NCI-H1417 treated with DMSO at 0.1 percent for 48 hours (cell line): ENCODE measurements at regions not wholly inside any gene's neighbourhood (a gene's known extent, or its start where the extent isn't known, plus 50 kb on each side); places are given as distances from the start of the nearest gene placed in this dataset.

Experiments used
- DNase-seq: peaks from one replicate; lab custom pipeline; 2025; lab: John Stamatoyannopoulos, UW

- peak; percentile 89 for DNase-seq
Measured at GRCh38 chr16:85327731-85328675, 215.7 kb upstream of the CIBAR2 start.

- DNase-seq: no peak
Measured at GRCh38 chr16:85328676-85329058, 216.4 kb upstream of the CIBAR2 start.

GRCh38 chr16:85329059-85329812 lies 217.0 kb upstream of the CIBAR2 start:
- DNase-seq: peak; percentile 49

GRCh38 chr16:85330006-85330693 lies 217.9 kb upstream of the CIBAR2 start:
- DNase-seq: no peak

- no peak for DNase-seq
Measured at GRCh38 chr16:85330694-85331188, 218.5 kb upstream of the CIBAR2 start.

DNA sequence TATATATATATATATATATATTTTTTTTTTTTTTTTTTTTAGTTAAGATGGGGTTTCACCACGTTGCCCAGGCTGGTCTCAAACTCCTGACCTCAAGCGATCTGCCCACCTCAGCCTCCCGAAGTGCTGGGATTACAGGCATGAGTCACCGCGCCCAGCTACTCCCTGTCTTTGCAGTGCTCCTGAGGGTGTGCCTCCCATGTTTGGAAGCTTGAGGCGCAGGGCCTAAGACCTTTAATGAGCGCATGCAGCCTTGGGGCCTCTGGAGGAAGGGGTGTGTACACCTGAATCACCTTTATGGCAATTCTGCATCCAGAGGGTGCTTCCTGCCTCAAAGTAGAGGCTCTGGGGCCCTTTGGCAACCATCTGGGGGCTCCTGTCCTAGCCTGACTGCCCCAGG lies 219.4 kb upstream of the CIBAR2 start:
- DNase-seq: no peak

DNA sequence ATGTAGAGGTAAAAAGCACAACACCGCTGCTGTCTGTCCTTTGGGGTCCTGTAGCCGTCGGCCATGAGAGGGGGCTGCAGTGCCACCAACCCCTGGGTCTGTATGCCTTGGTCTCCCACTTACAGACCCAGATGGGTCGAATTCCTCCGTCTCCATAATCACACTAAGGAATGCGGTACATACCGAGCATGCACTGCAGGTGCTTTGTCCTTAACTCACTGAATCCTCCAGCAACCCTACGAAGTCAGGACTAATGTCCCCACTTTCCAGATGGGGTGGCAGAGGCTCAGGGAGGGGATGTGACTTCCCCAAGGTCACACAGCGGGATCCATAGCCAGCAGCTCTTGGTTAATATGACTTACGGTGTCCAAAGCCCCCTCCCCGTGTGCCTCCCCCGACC lies 219.9 kb upstream of the CIBAR2 start:
- DNase-seq: no peak

DNA sequence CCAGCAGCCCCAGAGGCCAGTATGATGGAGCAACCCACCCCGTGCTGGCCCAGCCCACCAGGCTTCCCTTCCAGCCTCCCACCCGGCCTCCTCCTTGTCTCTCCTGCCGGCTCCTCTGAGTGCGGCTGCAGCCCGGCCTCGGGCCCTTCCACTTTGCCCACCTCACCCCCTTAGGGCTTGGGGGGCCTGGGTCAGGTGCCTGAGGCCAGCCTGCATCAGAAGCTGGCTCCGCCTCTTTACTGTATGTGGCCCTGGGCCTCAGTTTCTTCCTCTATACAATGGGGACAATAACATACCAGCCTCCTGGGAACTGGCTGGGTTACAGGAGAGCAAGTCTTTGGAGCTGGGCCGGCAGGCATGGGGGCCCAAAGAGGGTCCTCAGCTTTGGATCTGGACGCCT lies 221.1 kb upstream of the CIBAR2 start:
- no peak for DNase-seq

DNA sequence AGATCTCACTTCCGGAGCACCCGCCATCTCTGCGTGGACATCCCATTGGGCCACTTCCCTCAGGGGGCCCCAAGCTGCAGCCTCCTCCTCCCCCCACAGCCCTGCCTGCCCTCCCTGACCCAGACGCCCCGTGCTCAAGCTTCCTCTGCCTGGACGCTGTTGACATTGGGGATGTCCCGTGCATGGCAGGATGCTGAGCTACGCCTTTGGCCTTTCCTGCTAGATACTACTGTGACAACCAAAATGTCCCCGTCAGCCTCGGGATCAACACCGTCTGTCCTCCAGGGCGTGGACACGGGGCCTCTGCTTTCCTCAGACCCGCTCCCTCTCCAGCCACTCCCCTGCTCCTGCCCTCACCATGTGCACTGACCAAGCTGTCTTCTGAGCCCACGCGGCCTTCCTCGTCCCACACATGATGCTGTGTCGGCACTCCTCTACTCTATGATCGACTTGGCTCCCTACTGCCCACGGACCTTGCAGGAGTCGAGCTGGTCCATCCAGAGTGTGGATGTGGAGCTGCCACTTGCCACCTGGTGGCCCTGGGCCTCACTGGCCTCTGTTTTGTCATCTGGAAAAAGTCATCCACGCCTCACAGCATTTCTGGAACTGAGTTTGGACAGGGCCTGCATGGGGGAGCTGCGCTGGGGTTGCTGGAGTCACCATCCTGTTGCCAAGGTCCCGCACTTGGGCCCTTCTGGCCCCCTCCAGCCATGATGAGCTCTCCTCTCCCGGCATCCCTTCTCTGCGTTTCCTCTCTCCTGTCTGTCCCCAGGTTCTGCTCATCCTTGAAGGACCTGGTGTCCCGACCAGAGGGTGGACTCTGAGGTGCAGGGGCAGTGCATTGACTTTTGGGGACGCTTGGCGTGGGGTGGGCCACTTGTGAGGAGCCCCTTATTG lies 221.7 kb upstream of the CIBAR2 start:
- no peak for DNase-seq

- no peak for DNase-seq
Measured at GRCh38 chr16:85334718-85335583, 222.7 kb upstream of the CIBAR2 start.

- DNase-seq: no peak
Measured at GRCh38 chr16:85335584-85336491, 223.6 kb upstream of the CIBAR2 start.

DNA sequence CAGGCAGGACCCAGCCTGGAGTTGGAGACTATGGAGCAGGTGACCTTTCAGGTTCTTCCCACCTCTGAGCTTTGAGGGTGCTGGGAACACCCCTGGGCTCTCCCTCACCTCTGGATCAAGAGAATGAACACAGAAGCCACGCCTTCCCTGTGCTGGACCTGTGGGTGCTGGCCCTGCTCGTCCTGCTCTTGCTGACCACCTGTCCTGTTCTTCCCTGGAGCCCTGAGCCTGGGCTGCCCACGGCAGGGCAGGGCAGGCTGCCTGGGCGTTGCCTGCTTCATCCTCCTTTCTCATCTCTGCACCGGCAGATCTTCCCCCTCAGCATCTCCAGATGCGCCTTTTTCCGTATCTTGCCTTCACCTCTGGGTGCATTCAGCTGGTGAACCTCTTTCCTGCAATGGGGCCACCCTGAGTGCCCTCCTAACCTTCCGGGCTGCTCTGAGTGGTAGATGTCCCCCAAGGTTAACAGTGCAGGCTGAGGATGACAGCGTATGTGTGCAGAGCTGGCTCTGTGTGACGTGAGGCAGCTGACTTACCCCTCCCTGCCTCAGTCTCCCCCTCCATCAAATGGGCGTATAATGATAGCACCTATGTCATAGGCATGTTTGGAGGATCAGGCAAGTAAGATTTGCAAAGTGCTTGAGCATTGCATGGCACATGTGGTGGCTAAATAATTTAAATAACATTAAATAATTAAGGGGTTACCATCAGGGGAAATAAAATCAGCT lies 225.8 kb upstream of the CIBAR2 start:
- DNase-seq: no peak

DNA sequence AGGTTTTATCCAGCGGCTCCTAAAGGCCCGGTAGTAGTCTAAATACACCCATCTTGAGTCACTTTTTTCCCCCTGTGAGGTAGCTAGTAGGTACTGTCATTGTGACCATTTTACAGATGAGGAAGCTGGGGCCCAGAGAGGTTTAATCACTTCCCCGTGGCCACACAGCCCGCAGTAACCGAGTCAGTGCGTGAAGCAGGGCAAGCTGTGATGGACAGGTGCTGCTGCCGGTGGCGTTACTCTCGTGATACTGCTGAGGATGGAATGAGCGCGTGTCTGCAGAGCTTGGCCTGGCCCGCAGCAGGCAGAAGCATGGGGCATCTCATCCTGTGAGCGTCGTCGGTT lies 226.3 kb upstream of the CIBAR2 start:
- no peak for DNase-seq

DNA sequence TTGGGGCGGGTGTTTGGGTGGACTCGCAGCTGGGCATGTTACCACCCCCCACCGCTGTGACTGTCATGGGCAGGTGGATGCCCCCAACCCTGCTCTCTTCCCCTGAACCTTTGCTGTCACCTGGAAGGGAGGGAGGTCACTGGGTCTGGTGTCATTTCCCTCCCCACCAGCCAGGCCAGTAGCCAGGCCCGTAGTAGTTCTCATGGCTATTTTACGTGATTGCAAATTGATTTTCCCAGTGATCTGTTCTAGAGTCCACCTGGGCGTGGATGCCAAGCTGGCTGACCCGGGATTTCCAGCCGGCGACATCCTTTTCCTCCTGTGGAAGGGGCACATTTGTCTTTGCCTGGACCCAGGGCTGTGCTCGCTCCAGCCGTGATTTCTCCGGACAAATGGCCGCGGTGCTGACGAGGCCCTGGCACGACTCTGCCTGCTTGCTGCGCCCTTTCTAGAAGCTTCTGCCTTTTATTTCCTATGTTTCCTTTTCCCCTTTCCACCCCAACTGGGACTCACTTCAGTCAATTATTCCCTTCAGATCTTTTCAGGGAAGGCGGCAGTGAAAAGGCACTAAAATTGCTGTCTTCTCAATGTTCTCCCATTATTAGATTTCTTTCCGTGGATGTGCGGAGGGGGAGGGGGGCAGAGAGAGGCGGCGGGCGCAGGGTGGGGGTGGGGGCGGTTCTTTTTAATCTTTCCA lies 226.9 kb upstream of the CIBAR2 start:
- DNase-seq: no peak

DNA sequence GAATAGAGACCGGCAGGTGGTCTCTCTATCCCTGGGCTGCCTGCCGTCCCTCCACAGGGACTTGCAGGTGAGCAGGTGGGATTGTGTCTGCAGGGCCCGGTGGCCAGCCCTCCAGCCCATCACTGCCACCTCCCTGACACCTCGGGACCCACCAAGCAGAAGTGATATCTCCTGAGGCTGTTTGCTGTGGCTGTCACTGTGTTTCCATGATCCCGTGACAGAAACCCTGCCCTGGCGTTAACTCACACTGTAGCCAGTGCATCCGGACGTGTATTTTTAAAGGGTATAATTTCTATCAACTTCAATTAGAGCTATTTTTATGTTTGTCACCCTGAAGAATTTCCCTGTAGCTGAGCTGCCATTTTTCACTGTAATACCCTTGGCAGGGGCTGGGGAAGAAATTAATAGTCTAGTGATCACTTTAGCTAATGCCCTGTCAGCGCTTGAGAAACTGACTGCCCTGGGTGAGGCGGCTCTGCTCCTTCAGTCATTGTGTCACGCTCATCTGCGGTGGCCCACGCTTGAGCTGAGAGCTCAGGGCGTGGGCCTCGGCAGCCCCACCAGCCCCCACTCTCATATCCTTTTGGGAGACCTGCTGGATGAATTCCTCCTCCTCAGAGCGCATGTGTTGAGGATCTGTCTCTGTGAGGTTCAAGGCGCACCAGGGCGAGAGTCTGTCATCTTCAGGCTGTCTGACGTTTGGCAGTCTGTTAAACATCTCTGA lies 229.9 kb upstream of the CIBAR2 start:
- no peak for DNase-seq

DNA sequence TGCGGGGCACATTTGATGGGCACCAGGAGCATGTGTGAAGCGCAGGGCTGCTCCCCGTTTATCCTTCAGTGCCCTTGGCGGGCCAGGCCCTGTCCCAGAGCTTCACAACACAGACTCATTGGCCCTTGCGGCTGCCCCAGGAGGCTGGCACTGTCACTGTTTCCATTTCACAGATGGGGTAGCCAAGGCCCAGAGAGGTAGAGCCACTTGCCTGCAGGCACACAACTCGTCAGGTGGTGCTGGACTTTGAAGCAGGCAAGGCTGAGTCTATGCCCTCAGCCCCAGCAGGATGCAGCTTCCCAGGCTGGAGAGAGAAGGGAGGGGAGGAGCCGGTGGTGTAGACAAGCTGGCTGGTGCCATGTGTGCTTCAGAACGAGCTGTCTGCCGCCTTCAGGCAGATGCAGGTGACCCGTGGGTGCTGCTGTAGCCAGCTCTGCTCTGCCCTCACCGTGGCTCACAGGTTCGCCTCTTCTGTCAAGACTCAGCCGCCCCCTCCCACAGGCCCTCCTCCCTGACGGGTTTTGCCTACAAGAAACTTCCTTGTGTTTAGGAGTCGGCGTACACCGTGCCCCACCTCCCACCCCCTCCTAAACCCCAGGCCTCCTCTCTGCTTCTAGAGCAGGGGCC lies 232.3 kb upstream of the CIBAR2 start:
- no peak for DNase-seq

GRCh38 chr16:85345129-85345639 lies 232.9 kb upstream of the CIBAR2 start:
- no peak for DNase-seq
